ENCODE measurements at regions not wholly inside any gene's neighbourhood (a gene's known extent, or its start where the extent isn't known, plus 50 kb on each side); places are given as distances from the start of the nearest gene placed in this dataset.

- DNase-seq (ENCODE audit: low read depth), result no peak
Measured at GRCh38 chr2:239778042-239778851, 246.9 kb downstream of the NDUFA10 start.

GRCh38 chr2:239777219-239777618, 247.9 kb downstream of the NDUFA10 start:
- no peak for DNase-seq (ENCODE audit: low read depth)

GRCh38 chr2:239776436-239777005, 248.6 kb downstream of the NDUFA10 start:
- no peak for DNase-seq (ENCODE audit: low read depth)

- DNase-seq (ENCODE audit: low read depth), result no peak
Measured at GRCh38 chr2:239775623-239776435, 249.3 kb downstream of the NDUFA10 start.

GRCh38 chr2:239774933-239775622, 250.1 kb downstream of the NDUFA10 start:
- DNase-seq (ENCODE audit: low read depth), result no peak

- DNase-seq (ENCODE audit: low read depth), result no peak
Measured at GRCh38 chr2:239774142-239774462, 251.0 kb downstream of the NDUFA10 start.

GRCh38 chr2:239773228-239774141, 251.7 kb downstream of the NDUFA10 start:
- DNase-seq (ENCODE audit: low read depth), result no peak

GRCh38 chr2:239772721-239773120, 252.4 kb downstream of the NDUFA10 start:
- no peak for DNase-seq (ENCODE audit: low read depth)

- no peak for DNase-seq (ENCODE audit: low read depth)
Measured at GRCh38 chr2:239770246-239770639, 254.9 kb downstream of the NDUFA10 start.

- no peak for DNase-seq (ENCODE audit: low read depth)
Measured at GRCh38 chr2:239769554-239770245, 255.4 kb downstream of the NDUFA10 start.

- DNase-seq (ENCODE audit: low read depth), result no peak
Measured at GRCh38 chr2:239768907-239769553, 256.1 kb downstream of the NDUFA10 start.

GRCh38 chr2:239768031-239768790, 256.9 kb downstream of the NDUFA10 start:
- no peak for DNase-seq (ENCODE audit: low read depth)

- DNase-seq (ENCODE audit: low read depth), result no peak
Measured at GRCh38 chr2:239767021-239767905, 257.9 kb downstream of the NDUFA10 start.

GRCh38 chr2:239765911-239766310, 259.2 kb downstream of the NDUFA10 start:
- no peak for DNase-seq (ENCODE audit: low read depth)

- no peak for DNase-seq (ENCODE audit: low read depth)
Measured at GRCh38 chr2:239765076-239765845, 259.9 kb downstream of the NDUFA10 start.

- no peak for DNase-seq (ENCODE audit: low read depth)
Measured at GRCh38 chr2:239763433-239764097, 261.6 kb downstream of the NDUFA10 start.

GRCh38 chr2:239762655-239763269, 262.4 kb downstream of the NDUFA10 start:
- no peak for DNase-seq (ENCODE audit: low read depth)

Measured in activated T-cell treated with anti-CD3 and anti-CD28 coated beads for 48 hours (primary cell).